Left cardiac atrium (tissue), 4 donors: ENCODE measurements at regions not wholly inside any gene's neighbourhood (a gene's known extent, or its start where the extent isn't known, plus 50 kb on each side); places are given as distances from the start of the nearest gene placed in this dataset.
"Not testable (repeated sequence)": the region's sequence is repeated elsewhere in the genome, so short reads cannot be mapped to it uniquely, and the experiment has no call there.

Experiments used
- ATAC-seq, 2 donors: fragments of 200-7000 bp; cut with Tn5 transposase; one replicate each; pipeline ENCODE4 v1.9.1; 2020; ENCODE audit warnings: mild to moderate bottlenecking in 2 of 2, moderate library complexity in 2 of 2
- DNase-seq: peaks from one replicate; pipeline ENCODE4 v3.0.0-alpha.2; 2020
- intact Hi-C, 2 donors: fragments of 100-400 bp; cut with DNase I; formaldehyde crosslinking; loops; one replicate each; pipeline versions ENCODE4 v1.14.1 to v1.15.1; 2022 to 2023
- donor health status: DM: no; HTN: yes; CAD: no.
- donor health status: DM: no; HTN: yes; CAD: no; lungs with severe emphysema.
- donor health status: DM: yes; HTN: yes; CAD: no.
- donor health status: Dilated cardiomyopathy.

DNA sequence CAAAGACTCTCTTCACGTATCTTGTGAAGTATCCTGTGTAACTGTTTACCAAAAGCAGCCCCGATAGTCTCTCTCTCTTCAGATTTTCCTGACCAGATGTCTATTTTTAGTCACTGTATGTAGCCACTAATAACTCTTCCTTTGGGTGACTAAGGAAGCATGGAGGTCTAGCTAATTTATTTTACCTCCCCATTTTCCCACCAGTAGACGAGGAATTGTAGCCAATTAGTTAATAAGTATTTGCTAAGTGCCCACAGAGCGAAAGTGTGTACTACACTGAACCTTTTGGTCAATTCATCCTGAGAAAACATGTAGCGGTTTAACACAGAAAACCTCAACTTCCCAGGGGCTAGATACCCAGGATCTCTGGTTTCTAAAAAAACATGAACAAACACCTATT, 180.6 kb downstream of the TBX18 start:
- DNase-seq (no peak), ATAC-seq (no peak)
- intact Hi-C loops: no loop called here

DNA sequence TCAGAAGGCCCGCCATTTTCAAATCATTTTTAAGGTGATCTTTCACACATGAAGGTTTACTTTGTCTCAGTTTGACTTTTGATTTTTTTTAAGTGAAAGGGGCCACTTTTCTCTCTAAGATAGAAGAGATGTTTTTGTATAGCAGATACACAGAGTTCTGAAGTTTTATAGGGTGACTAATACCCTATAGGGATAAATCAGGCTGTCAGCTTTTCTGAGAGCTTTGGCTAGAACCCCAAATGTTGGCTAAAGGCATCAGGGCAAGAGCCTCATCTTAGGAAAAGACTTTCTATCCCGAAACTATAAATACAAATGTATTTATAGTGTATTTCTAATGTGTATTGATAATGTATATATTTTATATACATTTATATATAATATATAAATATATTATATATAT, 181.4 kb downstream of the TBX18 start:
- ATAC-seq: no peak
- no peak for DNase-seq
- intact Hi-C loops: no loop called here

DNA sequence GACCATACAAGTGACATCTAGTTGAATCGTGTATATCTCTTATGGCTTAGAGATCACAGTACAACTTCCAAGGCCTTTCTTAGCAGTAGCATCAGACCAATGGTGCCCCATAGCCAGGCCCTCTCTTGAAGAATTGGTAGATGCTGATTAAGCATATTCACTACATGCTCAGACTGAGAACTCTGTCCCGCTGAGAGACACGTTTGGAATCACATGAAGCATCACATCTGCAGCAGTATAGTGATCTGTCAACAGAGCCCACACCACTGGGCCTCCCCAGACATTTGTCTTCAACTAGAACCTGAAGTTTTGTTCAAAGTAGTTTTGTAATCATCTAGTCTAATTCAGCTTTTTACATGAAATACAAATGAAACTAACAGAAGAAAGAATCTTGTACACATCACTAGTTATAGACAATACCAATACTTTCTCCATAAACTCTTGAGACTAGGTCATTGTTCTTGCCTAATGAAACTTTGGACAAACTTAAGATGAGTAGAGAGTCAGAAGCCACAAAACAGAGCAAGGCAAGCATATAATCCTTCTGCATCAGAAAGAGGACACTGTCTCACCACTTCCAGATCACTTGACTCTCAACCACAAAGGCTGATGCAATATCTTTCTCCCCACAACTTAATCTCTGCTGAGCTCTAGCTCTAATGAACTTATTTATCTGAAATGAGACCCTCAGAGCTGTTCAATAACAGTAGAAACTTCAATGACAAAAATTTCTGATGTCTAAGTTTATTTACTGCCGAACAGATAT, 182.7 kb downstream of the TBX18 start:
- DNase-seq: no peak
- intact Hi-C loops: no loop called here
- ATAC-seq: peak in 1 of 2 donors; percentile 17

DNA sequence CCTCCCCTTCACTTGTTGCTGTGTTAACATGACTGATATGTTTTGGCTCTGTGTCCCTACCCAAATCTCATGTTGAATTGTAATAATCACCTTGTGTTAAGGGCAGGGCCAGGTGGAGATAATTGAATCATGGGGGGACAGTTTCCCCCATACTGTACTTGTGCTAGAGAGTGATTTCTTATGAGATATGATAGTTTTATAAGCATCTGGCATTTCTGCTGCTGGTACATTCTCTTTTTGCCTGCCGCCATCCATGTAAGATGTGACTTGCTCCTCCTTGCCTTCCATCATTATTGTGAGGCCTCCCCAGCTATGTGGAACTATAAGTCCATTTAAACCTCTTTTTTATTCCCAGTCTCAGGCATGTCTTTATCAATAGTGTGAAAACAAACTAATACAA, 185.0 kb downstream of the TBX18 start:
- DNase-seq (no peak), ATAC-seq (no peak)
- intact Hi-C loops: no loop called here

GRCh38 chr6:84576029-84576428, 188.4 kb downstream of the TBX18 start:
- DNase-seq: no peak
- intact Hi-C loops: no loop called here

DNA sequence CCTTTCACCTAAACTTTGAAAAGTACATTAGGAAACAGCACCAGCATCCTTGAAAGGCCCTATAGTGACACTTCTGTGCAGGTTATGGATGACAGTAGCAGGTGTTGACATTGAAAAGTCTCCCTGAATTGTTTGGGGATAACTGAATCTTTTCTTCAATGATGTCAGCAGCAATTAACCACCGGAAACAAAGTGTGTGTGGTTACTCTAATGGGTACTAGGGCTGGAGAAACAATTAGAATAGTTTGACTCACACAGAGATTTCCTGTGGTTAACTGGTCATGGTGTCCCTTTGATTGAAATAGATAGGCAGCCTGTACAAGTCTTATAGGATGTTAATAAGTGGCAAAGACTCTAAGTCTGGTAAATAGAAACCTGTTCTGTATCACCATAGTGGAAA, 189.1 kb downstream of the TBX18 start:
- ATAC-seq (no peak), DNase-seq (no peak)
- intact Hi-C loops: no loop called here

More at GRCh38 chr6:84576029-84576428, 188.4 kb downstream of the TBX18 start:
- ATAC-seq: no peak

GRCh38 chr6:84569882-84570281, 194.5 kb downstream of the TBX18 start:
- intact Hi-C loops: no loop called here
- no peak for ATAC-seq
- no peak for DNase-seq

GRCh38 chr6:84568971-84569370, 195.4 kb downstream of the TBX18 start:
- ATAC-seq: no peak
- intact Hi-C loops: no loop called here
- DNase-seq: no peak

- ATAC-seq, DNase-seq, intact Hi-C loops: not testable (repeated sequence)
Observed at GRCh38 chr6:84565718-84566117, 198.7 kb downstream of the TBX18 start.

- no peak for DNase-seq
- intact Hi-C loops: no loop called here
Observed at GRCh38 chr6:84560436-84561390, 203.7 kb downstream of the TBX18 start.

GRCh38 chr6:84556541-84557335, 207.7 kb downstream of the TBX18 start:
- ATAC-seq (peak in 1 of 2 donors; percentile 19), DNase-seq (no peak)
- intact Hi-C loops: no loop called here

More at GRCh38 chr6:84560436-84561390, 203.7 kb downstream of the TBX18 start:
- no peak for ATAC-seq

DNA sequence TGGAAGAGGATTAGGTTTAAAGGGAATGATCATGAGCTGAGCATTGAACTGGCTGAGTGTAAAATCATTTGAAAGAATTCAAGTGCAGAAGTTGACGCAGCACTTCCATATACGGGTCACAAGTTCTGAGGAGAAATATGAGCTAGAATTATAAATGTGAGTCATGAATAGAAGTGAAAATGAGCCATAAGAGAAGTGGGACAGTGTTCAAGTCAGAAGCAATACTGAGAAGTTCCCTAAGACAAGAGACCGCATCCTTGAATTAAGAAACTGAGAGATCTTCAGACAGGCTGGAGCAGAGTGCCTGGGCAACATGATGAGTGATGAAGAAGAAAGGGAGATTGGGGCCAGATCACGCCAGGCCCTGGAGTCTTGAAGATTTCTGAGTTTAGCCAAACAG, 209.7 kb downstream of the TBX18 start:
- intact Hi-C loops: no loop called here
- ATAC-seq: no peak
- DNase-seq: no peak

DNA sequence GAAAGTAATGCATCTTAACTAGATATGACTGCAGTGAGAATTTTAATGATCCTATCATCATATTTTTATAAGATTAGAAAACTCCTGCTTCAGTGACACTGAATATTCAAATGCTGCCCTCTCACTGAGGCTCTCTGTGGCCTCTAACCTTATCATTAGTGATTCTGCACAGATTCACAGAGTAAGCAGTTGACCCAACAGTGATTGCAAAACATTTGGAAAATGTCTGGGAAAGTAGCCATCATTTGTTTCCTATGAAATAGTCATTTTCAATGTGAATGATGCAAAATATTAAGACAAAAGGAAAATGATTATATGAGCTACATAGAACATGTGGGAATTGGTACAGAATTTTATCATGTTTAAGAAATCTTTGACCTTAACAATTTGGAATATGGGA, 210.3 kb downstream of the TBX18 start:
- DNase-seq: no peak
- intact Hi-C loops: no loop called here
- peak; percentile 41 to 47 for ATAC-seq

- ATAC-seq (peak in 1 of 2 donors; percentile 25), DNase-seq (no peak)
- intact Hi-C loops: no loop called here
Observed at GRCh38 chr6:84553527-84553926, 210.9 kb downstream of the TBX18 start.

DNA sequence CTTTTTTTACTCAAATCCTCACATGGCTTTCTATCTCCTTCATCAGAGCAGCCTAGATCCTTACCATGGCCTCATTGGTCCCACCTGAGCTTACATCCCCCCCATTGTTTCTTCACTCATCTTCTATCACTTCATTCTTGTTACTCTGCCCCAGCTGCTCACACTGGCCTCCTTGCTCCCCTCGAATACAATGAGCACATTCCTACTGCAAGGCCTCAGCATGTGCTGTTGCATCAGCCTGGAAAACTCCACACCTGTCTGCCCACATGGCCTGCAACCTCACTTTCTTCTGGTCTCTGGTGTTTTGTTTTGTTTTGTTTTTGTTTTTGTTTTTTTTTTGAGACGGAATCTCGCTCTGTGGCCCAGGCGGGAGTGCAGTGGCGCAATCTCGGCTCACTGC, 212.6 kb downstream of the TBX18 start:
- ATAC-seq (no peak), DNase-seq (no peak)
- intact Hi-C loops: no loop called here

DNA sequence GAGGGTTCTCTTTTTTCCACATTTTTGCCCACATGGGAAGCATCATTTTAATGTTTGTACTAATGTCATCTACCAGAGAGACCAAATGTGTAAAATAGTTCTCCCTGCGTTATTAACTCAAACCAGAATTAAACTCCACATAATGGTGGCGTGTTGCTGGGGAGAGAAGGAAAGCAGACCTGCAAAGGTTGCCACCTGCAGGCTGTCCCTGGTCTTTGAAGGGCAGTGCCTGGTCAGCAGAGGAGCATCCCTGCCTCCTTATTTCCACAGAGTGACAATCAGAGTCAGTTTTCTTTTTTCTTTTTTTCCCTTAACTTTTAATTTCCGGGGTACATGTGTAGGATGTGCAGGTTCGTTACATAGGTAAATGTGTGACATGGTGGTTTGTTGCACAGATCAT, 214.5 kb downstream of the TBX18 start:
- ATAC-seq (no peak), DNase-seq (no peak)
- intact Hi-C loops: no loop called here

- intact Hi-C loops: no loop called here
- DNase-seq (no peak), ATAC-seq (peak in 1 of 2 donors; percentile 52)
Observed at GRCh38 chr6:84547341-84547801, 217.0 kb downstream of the TBX18 start.

DNA sequence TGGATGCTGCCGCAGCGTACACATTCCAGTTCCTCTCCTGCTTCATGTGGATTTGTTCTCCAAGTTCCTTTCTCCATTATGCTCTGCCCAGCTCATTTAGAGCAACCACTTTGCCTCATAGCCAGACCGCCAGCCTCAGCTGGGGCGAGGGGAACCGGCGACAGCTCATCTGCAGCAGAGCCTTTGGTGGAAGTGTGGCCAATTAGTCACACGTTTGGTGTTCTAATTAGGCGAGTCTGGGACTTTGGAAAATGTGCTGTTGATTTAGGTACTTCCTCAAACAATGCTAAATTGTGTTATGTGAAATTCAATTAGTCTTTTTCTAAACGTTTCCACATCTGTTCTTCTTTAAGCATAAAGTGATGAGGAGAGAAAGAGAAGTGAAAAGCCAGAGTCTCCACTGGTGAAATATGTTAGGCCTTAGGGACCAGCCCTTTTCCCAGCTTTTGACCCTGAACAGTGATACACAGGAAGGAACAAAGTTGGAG, 217.9 kb downstream of the TBX18 start:
- ATAC-seq (peak; percentile 34 to 83), DNase-seq (peak; percentile 22)
- intact Hi-C loops: no loop called here
